Activated T-cell treated with anti-CD3 and anti-CD28 coated beads, Interleukin-2, amount 50 U/mL, for 24 hours (primary cell): ENCODE measurements at regions not wholly inside any gene's neighbourhood (a gene's known extent, or its start where the extent isn't known, plus 50 kb on each side); places are given as distances from the start of the nearest gene placed in this dataset.
"Not testable (repeated sequence)": the region's sequence is repeated elsewhere in the genome, so short reads cannot be mapped to it uniquely, and the experiment has no call there.

Experiments used
- DNase-seq: peaks from one replicate; pipeline ENCODE4 v3.0.0-alpha.2; 2020
- H3K27ac Mint-ChIP-seq: 2 replicates; pipeline ENCODE4 v1.8.0; 2020; ENCODE audit warnings: mild to moderate bottlenecking, mixed read lengths
- H3K27me3 Mint-ChIP-seq: 2 replicates; pipeline ENCODE4 v1.8.0; 2020; ENCODE audit warnings: mixed read lengths
- H3K36me3 Mint-ChIP-seq: 2 replicates; pipeline ENCODE4 v1.8.0; 2020; ENCODE audit warnings: low read depth, mixed read lengths
- H3K4me1 Mint-ChIP-seq: 2 replicates; pipeline ENCODE4 v1.8.0; 2020; ENCODE audit warnings: low read depth, mixed read lengths
- H3K4me3 Mint-ChIP-seq: 2 replicates; pipeline ENCODE4 v1.8.0; 2020; ENCODE audit warnings: mild to moderate bottlenecking, moderate library complexity, mixed read lengths
- H3K9me3 Mint-ChIP-seq: 2 replicates; pipeline ENCODE4 v1.8.0; 2020; ENCODE audit warnings: mixed read lengths

GRCh38 chr9:19901586-19901985 lies 112.7 kb upstream of the SLC24A2 start:
- Mint-ChIP-seq H3K27ac (no peak overlapping the region), H3K4me1 (peaks cover 5% of the 10 kb centered on the region), H3K36me3 (no peaks in the 10 kb centered on the region), H3K4me3 (no peak overlapping the region), H3K9me3 (no peaks in the 10 kb centered on the region), H3K27me3 (no peaks in the 10 kb centered on the region)
- DNase-seq = no peak

DNA sequence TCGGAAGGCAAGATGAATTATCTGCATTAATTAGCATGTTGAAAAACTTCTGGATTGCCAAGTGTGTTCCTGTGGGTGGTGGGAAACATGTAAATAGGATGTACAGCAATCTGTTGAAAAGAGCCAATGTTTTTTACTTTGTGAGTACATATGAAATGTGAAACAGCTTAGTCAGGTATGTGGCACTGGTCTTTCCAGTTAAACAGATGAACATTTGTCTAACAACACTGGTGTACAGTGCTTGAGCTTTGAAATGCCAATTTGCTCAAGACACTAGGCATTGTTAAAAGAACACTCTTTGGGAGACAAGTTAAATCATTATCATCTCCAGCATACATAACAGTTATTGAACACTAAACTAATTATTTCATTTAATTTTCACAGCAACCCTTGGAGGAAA lies 107.3 kb upstream of the SLC24A2 start:
- H3K36me3 Mint-ChIP-seq = no peaks in the 10 kb centered on the region
- no peak overlapping the region for H3K4me3 Mint-ChIP-seq
- no peaks in the 10 kb centered on the region for H3K4me1 Mint-ChIP-seq
- no peak overlapping the region for H3K27ac Mint-ChIP-seq
- H3K27me3 Mint-ChIP-seq = no peaks in the 10 kb centered on the region
- H3K9me3 Mint-ChIP-seq = no peaks in the 10 kb centered on the region
- DNase-seq = no peak

- not testable (repeated sequence) for H3K36me3 Mint-ChIP-seq, DNase-seq, H3K4me1 Mint-ChIP-seq, H3K27me3 Mint-ChIP-seq, H3K9me3 Mint-ChIP-seq, H3K27ac Mint-ChIP-seq, H3K4me3 Mint-ChIP-seq
These were observed 106.7 kb upstream of the SLC24A2 start for GRCh38 chr9:19895578-19895977.

DNA sequence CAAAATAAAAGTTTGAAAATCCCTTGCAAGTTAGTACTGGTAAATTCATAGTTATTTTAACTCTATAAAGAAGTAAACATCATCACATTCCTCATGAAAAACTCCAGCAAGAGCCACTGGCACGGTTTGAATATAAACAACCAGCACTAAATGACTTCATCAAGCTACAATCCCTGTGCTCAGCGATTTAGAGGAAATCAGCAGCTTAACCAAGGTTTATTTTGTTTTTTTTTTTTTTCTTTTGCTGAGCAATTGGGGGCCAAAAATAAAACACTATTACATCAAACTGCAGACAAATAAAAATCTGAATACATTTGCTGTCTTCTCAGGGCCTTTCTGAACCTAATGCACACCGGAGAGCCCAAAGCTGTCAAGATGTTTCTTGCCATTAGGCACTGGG lies 106.2 kb upstream of the SLC24A2 start:
- Mint-ChIP-seq H3K36me3 (no peaks in the 10 kb centered on the region), H3K4me1 (no peaks in the 10 kb centered on the region), H3K9me3 (no peaks in the 10 kb centered on the region), H3K4me3 (no peak overlapping the region), H3K27me3 (no peaks in the 10 kb centered on the region), H3K27ac (no peak overlapping the region)
- DNase-seq = no peak

- Mint-ChIP-seq H3K27me3 (peaks cover 8% of the 10 kb centered on the region), H3K9me3 (peaks cover 2% of the 10 kb centered on the region), H3K4me3 (no peak overlapping the region), H3K36me3 (no peaks in the 10 kb centered on the region), H3K4me1 (no peaks in the 10 kb centered on the region), H3K27ac (no peak overlapping the region)
- DNase-seq = no peak
These were observed 96.8 kb upstream of the SLC24A2 start for GRCh38 chr9:19885608-19886007.

GRCh38 chr9:19879062-19879461 lies 90.2 kb upstream of the SLC24A2 start:
- Mint-ChIP-seq H3K27ac (no peak overlapping the region), H3K4me3 (no peak overlapping the region)

DNA sequence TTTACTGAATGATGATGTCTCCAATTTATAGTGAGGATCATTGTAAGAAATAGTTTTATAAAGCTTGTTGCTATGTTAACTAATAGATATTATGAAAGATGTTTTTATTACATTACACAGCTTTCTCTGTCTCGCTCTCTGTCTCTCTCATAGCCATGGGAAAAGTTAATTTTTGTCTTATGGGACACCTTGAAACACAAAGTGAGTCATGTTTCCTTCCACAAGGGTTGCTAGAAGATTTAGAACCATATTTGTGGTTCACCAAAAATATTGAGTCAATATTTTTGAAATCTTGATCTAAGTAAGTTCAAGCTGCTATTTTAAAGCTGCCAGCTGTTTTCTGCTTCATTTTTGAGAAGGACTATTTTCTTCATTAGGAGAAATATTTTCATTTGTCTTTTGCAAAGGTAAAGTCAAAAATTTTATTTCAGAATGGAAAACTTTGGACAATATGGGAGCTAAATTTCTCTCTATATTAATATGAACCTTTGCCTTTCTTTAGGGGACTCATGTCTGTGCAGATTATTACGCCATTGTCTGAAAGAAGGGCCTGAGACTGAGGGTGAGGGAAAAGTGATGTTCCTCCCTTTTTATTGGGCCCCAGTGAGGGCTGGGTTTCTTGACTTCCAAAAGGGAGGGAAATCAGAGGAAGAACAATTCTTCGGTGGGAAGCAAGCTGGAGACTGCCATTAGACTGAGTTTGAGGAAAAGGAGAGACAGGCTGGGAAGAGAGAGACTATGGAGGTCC lies 87.9 kb upstream of the SLC24A2 start:
- H3K4me1 Mint-ChIP-seq = no peaks in the 10 kb centered on the region
- H3K4me3 Mint-ChIP-seq = no peak overlapping the region
- no peaks in the 10 kb centered on the region for H3K36me3 Mint-ChIP-seq
- peaks cover 27% of the 10 kb centered on the region for H3K27me3 Mint-ChIP-seq
- no peak overlapping the region for H3K27ac Mint-ChIP-seq
- H3K9me3 Mint-ChIP-seq = peaks cover 6% of the 10 kb centered on the region
- no peak for DNase-seq

More at GRCh38 chr9:19879062-19879461, 90.2 kb upstream of the SLC24A2 start:
- no peaks in the 10 kb centered on the region for H3K9me3 Mint-ChIP-seq
- H3K27me3 Mint-ChIP-seq = peaks cover 23% of the 10 kb centered on the region
- DNase-seq = no peak
- H3K36me3 Mint-ChIP-seq = no peaks in the 10 kb centered on the region
- no peaks in the 10 kb centered on the region for H3K4me1 Mint-ChIP-seq

- DNase-seq = no peak
- H3K36me3 Mint-ChIP-seq = no peaks in the 10 kb centered on the region
- peaks cover 11% of the 10 kb centered on the region for H3K9me3 Mint-ChIP-seq
- H3K4me3 Mint-ChIP-seq = no peak overlapping the region
- no peak overlapping the region for H3K27ac Mint-ChIP-seq
- peaks cover 27% of the 10 kb centered on the region for H3K27me3 Mint-ChIP-seq
- no peaks in the 10 kb centered on the region for H3K4me1 Mint-ChIP-seq
These were observed 86.6 kb upstream of the SLC24A2 start for GRCh38 chr9:19875291-19875920.

DNA sequence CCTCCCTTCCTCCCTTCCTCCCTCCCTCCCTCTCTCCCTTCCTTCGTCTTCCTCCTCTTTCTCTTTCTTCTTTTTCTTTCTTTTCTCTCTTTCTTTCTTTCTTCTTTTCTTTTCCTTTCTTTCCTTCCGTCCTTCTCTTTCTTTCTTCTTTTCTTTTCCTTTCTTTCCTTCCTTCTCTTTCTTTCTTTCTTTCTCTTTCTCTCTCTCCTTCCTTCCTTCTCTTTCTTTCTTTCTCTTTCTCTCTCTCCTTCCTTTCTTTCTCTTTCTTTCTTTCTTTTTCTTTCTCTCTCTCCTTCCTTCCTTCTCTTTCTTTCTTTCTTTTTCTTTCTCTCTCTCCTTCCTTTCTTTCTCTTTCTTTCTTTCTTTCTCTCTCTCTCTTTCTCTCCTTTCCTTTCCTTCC lies 84.4 kb upstream of the SLC24A2 start:
- not testable (repeated sequence) for H3K4me3 Mint-ChIP-seq, H3K36me3 Mint-ChIP-seq, H3K4me1 Mint-ChIP-seq, DNase-seq, H3K27ac Mint-ChIP-seq
- H3K9me3 Mint-ChIP-seq = peaks cover 11% of the 10 kb centered on the region
- H3K27me3 Mint-ChIP-seq = peaks cover 20% of the 10 kb centered on the region

- no peaks in the 10 kb centered on the region for H3K4me1 Mint-ChIP-seq
These were observed 82.2 kb upstream of the SLC24A2 start for GRCh38 chr9:19870988-19871387.

DNA sequence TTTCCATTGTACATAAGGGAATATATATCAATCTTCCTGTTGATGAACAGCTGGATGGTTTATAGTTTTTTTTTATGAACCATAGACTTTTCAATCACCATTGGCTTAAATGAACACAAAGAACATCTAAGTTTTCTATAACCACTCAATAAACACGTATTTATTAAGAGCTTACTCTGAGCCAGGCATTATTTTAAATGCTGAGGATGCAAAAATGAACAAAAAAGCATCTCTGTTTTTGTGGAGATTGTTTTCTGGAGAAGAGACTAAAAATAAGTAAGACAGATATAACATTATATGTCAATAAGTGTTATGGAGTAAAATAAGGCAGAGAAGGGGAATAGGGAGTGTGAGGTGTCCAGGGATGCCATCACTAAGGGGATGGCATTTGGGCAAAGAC lies 52.1 kb upstream of the SLC24A2 start:
- no peak overlapping the region for H3K4me3 Mint-ChIP-seq
- H3K4me1 Mint-ChIP-seq = no peaks in the 10 kb centered on the region
- DNase-seq = no peak
- no peaks in the 10 kb centered on the region for H3K9me3 Mint-ChIP-seq
- H3K36me3 Mint-ChIP-seq = no peaks in the 10 kb centered on the region
- H3K27ac Mint-ChIP-seq = no peak overlapping the region
- H3K27me3 Mint-ChIP-seq = no peaks in the 10 kb centered on the region

More at GRCh38 chr9:19870988-19871387, 82.2 kb upstream of the SLC24A2 start:
- Mint-ChIP-seq H3K9me3 (peaks cover 11% of the 10 kb centered on the region), H3K27me3 (peaks cover 13% of the 10 kb centered on the region), H3K27ac (no peak overlapping the region), H3K36me3 (no peaks in the 10 kb centered on the region), H3K4me3 (no peak overlapping the region)
- no peak for DNase-seq
